IMR-90 (cell line): ENCODE measurements at regions not wholly inside any gene's neighbourhood (a gene's known extent, or its start where the extent isn't known, plus 50 kb on each side); places are given as distances from the start of the nearest gene placed in this dataset.

Experiments
- ATAC-seq: fragments of 200-7000 bp; cut with Tn5 transposase; 2 replicates; pipeline ENCODE4 v1.9.1; 2020; ENCODE audit warnings: low read depth, mild to moderate bottlenecking, moderate library complexity
- BruUV-seq: library from RNA; stranded (reverse); fragments of 400-500 nt; replicated peaks from 2 replicates; lab custom pipeline; 2021; lab: Mats Ljungman, UMichigan
- CTCF ChIA-PET: fragments of 300-600 bp; formaldehyde crosslinking; extraction: SDS; loops from one replicate; lab custom pipeline; 2021; ENCODE audit warnings: antibody characterized with exemption; lab: Yijun Ruan, JAX
- POLR2A ChIA-PET: fragments of 300-600 bp; sonication (Branson Sonifier 250); formaldehyde crosslinking; loops from one replicate; lab custom pipeline; 2022; ENCODE audit warnings: antibody characterized with exemption; ENCODE audit not compliant: unreplicated experiment; lab: Charles Lee
- DNase-seq: peaks from one replicate; pipeline ENCODE4 v3.0.0; 2013
- H2AFZ ChIP-seq: replicated peaks from 2 replicates; pipeline ENCODE3; 2013; ENCODE audit warnings: low read length, mild to moderate bottlenecking; ENCODE audit not compliant: poor library complexity
- H2AK5ac ChIP-seq: 2 replicates; pipeline ENCODE4 v1.6.1; 2013; ENCODE audit warnings: low read depth, low read length, inconsistent platforms
- H2AK9ac ChIP-seq: replicated peaks from 2 replicates; pipeline ENCODE3; 2013; ENCODE audit warnings: mild to moderate bottlenecking, low read depth, low read length, moderate library complexity; ENCODE audit not compliant: poor library complexity
- H2BK120ac ChIP-seq: 2 replicates; pipeline ENCODE4 v1.6.1; 2013; ENCODE audit warnings: low read depth, low read length, inconsistent platforms
- H2BK15ac ChIP-seq: 3 replicates; pipeline ENCODE4 v1.6.1; 2013; ENCODE audit warnings: low read depth, low read length, inconsistent platforms
- H2BK20ac ChIP-seq: 2 replicates; pipeline ENCODE4 v1.6.1; 2013; ENCODE audit warnings: low read depth, mild to moderate bottlenecking, inconsistent platforms, low read length, moderate library complexity
- H2BK5ac ChIP-seq: 2 replicates; pipeline ENCODE4 v1.6.1; 2013; ENCODE audit warnings: mild to moderate bottlenecking, low read depth, low read length, inconsistent platforms; ENCODE audit not compliant: poor library complexity, severe bottlenecking
- H3K14ac ChIP-seq: replicated peaks from 2 replicates; pipeline ENCODE4 v1.6.1; 2013; ENCODE audit warnings: low read depth, low read length, inconsistent platforms
- H3K18ac ChIP-seq: 2 replicates; pipeline ENCODE4 v1.6.1; 2013; ENCODE audit warnings: low read depth, low read length, control low read depth
- H3K23ac ChIP-seq: 2 replicates; pipeline ENCODE4 v1.6.1; 2013; ENCODE audit warnings: low read depth, low read length, inconsistent platforms
- H3K27ac ChIP-seq: 2 replicates; pipeline ENCODE4 v1.5.1; 2013; ENCODE audit warnings: mild to moderate bottlenecking, control low read depth, low read length; ENCODE audit not compliant: insufficient read depth
- H3K27me3 ChIP-seq: 2 replicates; pipeline ENCODE4 v1.6.1; 2013; ENCODE audit warnings: low read length; ENCODE audit not compliant: control insufficient read depth, insufficient read depth
- H3K36me3 ChIP-seq: 2 replicates; pipeline ENCODE4 v1.6.1; 2013; ENCODE audit warnings: low read length, mixed read lengths; ENCODE audit not compliant: control insufficient read depth, insufficient read depth
- H3K4ac ChIP-seq: 2 replicates; pipeline ENCODE4 v1.6.1; 2013; ENCODE audit warnings: low read depth, low read length, inconsistent platforms
- H3K4me1 ChIP-seq: 2 replicates; pipeline ENCODE4 v1.6.1; 2013; ENCODE audit warnings: low read length, mixed read lengths; ENCODE audit not compliant: control insufficient read depth, insufficient read depth
- H3K4me2 ChIP-seq: 2 replicates; pipeline ENCODE4 v1.6.1; 2013; ENCODE audit warnings: low read depth, mild to moderate bottlenecking, control low read depth, low read length, moderate library complexity
- H3K4me3 ChIP-seq: 2 replicates; pipeline ENCODE4 v1.5.1; 2013; ENCODE audit warnings: low read depth, mild to moderate bottlenecking, control low read depth, low read length, moderate library complexity; ENCODE audit not compliant: insufficient read depth
- H3K56ac ChIP-seq: 2 replicates; pipeline ENCODE4 v1.6.1; 2013; ENCODE audit warnings: low read length, inconsistent platforms; ENCODE audit not compliant: insufficient read depth; ENCODE audit errors: extremely low read depth
- H3K79me1 ChIP-seq, 2 experiments: 2 replicates each; pipeline ENCODE4 v1.6.1; 2013; ENCODE audit warnings: low read length in 2 of 2, inconsistent platforms in 1 of 2, low read depth in 1 of 2
- H3K9ac ChIP-seq: 2 replicates; pipeline ENCODE4 v1.6.1; 2013; ENCODE audit warnings: low read depth, low read length, control low read depth
- H3K9me1 ChIP-seq: 2 replicates; pipeline ENCODE4 v1.6.1; 2013; ENCODE audit warnings: low read length, inconsistent platforms; ENCODE audit not compliant: insufficient read depth
- H3K9me3 ChIP-seq: 2 replicates; pipeline ENCODE4 v1.6.1; 2013; ENCODE audit warnings: low read length; ENCODE audit not compliant: control insufficient read depth, insufficient read depth
- H4K20me1 ChIP-seq: 2 replicates; pipeline ENCODE4 v1.6.1; 2013; ENCODE audit warnings: low read length, inconsistent platforms; ENCODE audit not compliant: insufficient read depth
- H4K5ac ChIP-seq: 2 replicates; pipeline ENCODE4 v1.6.1; 2013; ENCODE audit warnings: mild to moderate bottlenecking, low read depth, low read length, control low read depth
- H4K8ac ChIP-seq, 2 experiments: 2 replicates each; pipeline ENCODE4 v1.6.1; 2013; ENCODE audit warnings: low read depth in 2 of 2, low read length in 2 of 2, control low read depth in 1 of 2, inconsistent platforms in 1 of 2
- H4K91ac ChIP-seq: 2 replicates; pipeline ENCODE4 v1.6.1; 2013; ENCODE audit warnings: low read depth, low read length, inconsistent platforms; ENCODE audit not compliant: insufficient read depth
- BHLHE40 ChIP-seq: fragments of 150-350 bp; IDR thresholded peaks from 2 replicates; pipeline ENCODE4 v1.6.1; 2016; ENCODE audit warnings: mild to moderate bottlenecking, low read depth, low read length
- CEBPB ChIP-seq: IDR thresholded peaks from 2 replicates; pipeline ENCODE4 v1.6.1; 2012; ENCODE audit warnings: low read depth, low read length, improper control_type of control experiment
- CHD1 ChIP-seq: IDR thresholded peaks from 2 replicates; pipeline ENCODE4 v1.6.1; 2012; ENCODE audit warnings: low read depth, low read length, improper control_type of control experiment
- FOS ChIP-seq: fragments of 150-350 bp; IDR thresholded peaks from 2 replicates; pipeline ENCODE4 v1.6.1; 2016; ENCODE audit warnings: low read depth, low read length
- MAFK ChIP-seq: IDR thresholded peaks from 2 replicates; pipeline ENCODE4 v1.6.1; 2012; ENCODE audit warnings: low read depth, low read length, improper control_type of control experiment
- MAZ ChIP-seq: IDR thresholded peaks from 2 replicates; pipeline ENCODE4 v1.6.1; 2012; ENCODE audit warnings: low read depth, mild to moderate bottlenecking, low read length, improper control_type of control experiment, moderate library complexity, borderline replicate concordance
- MXI1 ChIP-seq: IDR thresholded peaks from 2 replicates; pipeline ENCODE4 v1.6.1; 2012; ENCODE audit warnings: low read depth, mild to moderate bottlenecking, low read length, moderate library complexity, borderline replicate concordance
- NFE2L2 ChIP-seq: fragments of 150-350 bp; IDR thresholded peaks from 2 replicates; pipeline ENCODE4 v1.6.1; 2016; ENCODE audit warnings: low read depth, mild to moderate bottlenecking, low read length
- POLR2A ChIP-seq: IDR thresholded peaks from 2 replicates; pipeline ENCODE4 v1.6.1; 2012; ENCODE audit warnings: mild to moderate bottlenecking, low read depth, low read length
- RAD21 ChIP-seq: IDR thresholded peaks from 2 replicates; pipeline ENCODE4 v1.6.1; 2012; ENCODE audit warnings: low read length, improper control_type of control experiment
- RCOR1 ChIP-seq: IDR thresholded peaks from 2 replicates; pipeline ENCODE4 v1.6.1; 2012; ENCODE audit warnings: mild to moderate bottlenecking, low read length, improper control_type of control experiment; ENCODE audit not compliant: insufficient replicate concordance
- RFX5 ChIP-seq: IDR thresholded peaks from 2 replicates; pipeline ENCODE4 v1.8.0; 2012; ENCODE audit warnings: low read depth, mild to moderate bottlenecking, low read length, moderate library complexity
- SMC3 ChIP-seq: fragments of 150-350 bp; IDR thresholded peaks from 2 replicates; pipeline ENCODE4 v1.6.1; 2016; ENCODE audit warnings: low read depth, mild to moderate bottlenecking, antibody characterized with exemption, low read length, moderate library complexity
- USF2 ChIP-seq: fragments of 150-350 bp; IDR thresholded peaks from 2 replicates; pipeline ENCODE4 v1.6.1; 2017; ENCODE audit warnings: mild to moderate bottlenecking, antibody characterized with exemption, low read length, low read depth
- WGBS, 2 experiments: methylation state at CpG; one replicate each; pipeline versions ENCODE4 v1.1.5 to v1.1.7; 2013; ENCODE audit warnings: missing lambda C conversion rate in 2 of 2; ENCODE audit not compliant: insufficient read length in 1 of 2; ENCODE audit errors: extremely low coverage in 2 of 2; 5-methylcytosine and 5-hydroxymethylcytosine counted together
- dilution Hi-C: fragments of 300-500 bp; cut with HindIII; formaldehyde crosslinking; loops from one replicate; pipeline ENCODE4 v1.14.3; 2018; ENCODE audit warnings: low sequenced_read_pairs; ENCODE audit not compliant: unreplicated experiment
- in situ Hi-C: fragments of 300-500 bp; cut with MboI; formaldehyde crosslinking; loops from 3 replicates; pipeline ENCODE4 v1.14.3; 2019; ENCODE audit warnings: low sequenced_read_pairs, inconsistent platforms, mixed read lengths
- intact Hi-C: fragments of 100-400 bp; cut with micrococcal nuclease; formaldehyde crosslinking; loops from 2 replicates; pipeline ENCODE4 v1.10.0; 2022
- TF ChIP-seq, protein P1 (sequence below): conservative IDR thresholded peaks from 2 replicates; pipeline ENCODE4 v1.5.1; 2012; ENCODE audit warnings: mild to moderate bottlenecking, low read depth, low read length, improper control_type of control experiment
- TF ChIP-seq, protein P2 (sequence below): fragments of 150-350 bp; IDR thresholded peaks from 2 replicates; pipeline ENCODE4 v1.6.1; 2016; ENCODE audit warnings: low read depth, mild to moderate bottlenecking, low read length, moderate library complexity, borderline replicate concordance

GRCh38 chr7:17396692-17397091 lies 98.2 kb downstream of the AHR start:
- Histone ChIP-seq H3K23ac (no peak overlapping the region), H3K56ac (no peak overlapping the region), H3K4me2 (no peak overlapping the region), H3K14ac (no peak overlapping the region), H2BK5ac (no peak overlapping the region), H2AFZ (no peak overlapping the region), H3K27me3 (no peaks in the 10 kb centered on the region), H2BK15ac (no peak overlapping the region), H3K9me1 (no peaks in the 10 kb centered on the region), H3K79me1 (no peaks in the 10 kb centered on the region), H3K4ac (no peak overlapping the region), H4K91ac (no peak overlapping the region), H2AK5ac (no peak overlapping the region), H3K4me1 (no peaks in the 10 kb centered on the region), H2BK20ac (no peak overlapping the region), H4K20me1 (no peaks in the 10 kb centered on the region), H3K9me3 (peaks cover 6% of the 10 kb centered on the region), H3K9ac (no peak overlapping the region), H3K27ac (no peak overlapping the region), H2BK120ac (no peak overlapping the region), H3K18ac (no peak overlapping the region), H2AK9ac (no peak overlapping the region), H4K8ac (no peak overlapping the region), H4K5ac (no peak overlapping the region), H3K4me3 (no peak overlapping the region), H3K36me3 (no peaks in the 10 kb centered on the region)
- POLR2A ChIA-PET = no interaction called here
- in situ Hi-C loops = no loop called here
- DNase-seq (no peak), ATAC-seq (no peak)
- no peak for TF ChIP-seq CEBPB
- no peak for TF ChIP-seq MXI1
- no peak for TF ChIP-seq MAFK
- TF ChIP-seq MAZ = no peak
- TF ChIP-seq BHLHE40 = no peak
- TF ChIP-seq, protein P1, sequence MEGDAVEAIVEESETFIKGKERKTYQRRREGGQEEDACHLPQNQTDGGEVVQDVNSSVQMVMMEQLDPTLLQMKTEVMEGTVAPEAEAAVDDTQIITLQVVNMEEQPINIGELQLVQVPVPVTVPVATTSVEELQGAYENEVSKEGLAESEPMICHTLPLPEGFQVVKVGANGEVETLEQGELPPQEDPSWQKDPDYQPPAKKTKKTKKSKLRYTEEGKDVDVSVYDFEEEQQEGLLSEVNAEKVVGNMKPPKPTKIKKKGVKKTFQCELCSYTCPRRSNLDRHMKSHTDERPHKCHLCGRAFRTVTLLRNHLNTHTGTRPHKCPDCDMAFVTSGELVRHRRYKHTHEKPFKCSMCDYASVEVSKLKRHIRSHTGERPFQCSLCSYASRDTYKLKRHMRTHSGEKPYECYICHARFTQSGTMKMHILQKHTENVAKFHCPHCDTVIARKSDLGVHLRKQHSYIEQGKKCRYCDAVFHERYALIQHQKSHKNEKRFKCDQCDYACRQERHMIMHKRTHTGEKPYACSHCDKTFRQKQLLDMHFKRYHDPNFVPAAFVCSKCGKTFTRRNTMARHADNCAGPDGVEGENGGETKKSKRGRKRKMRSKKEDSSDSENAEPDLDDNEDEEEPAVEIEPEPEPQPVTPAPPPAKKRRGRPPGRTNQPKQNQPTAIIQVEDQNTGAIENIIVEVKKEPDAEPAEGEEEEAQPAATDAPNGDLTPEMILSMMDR = no peak
- TF ChIP-seq NFE2L2 = no peak
- no peak for TF ChIP-seq RFX5
- TF ChIP-seq, protein P2, sequence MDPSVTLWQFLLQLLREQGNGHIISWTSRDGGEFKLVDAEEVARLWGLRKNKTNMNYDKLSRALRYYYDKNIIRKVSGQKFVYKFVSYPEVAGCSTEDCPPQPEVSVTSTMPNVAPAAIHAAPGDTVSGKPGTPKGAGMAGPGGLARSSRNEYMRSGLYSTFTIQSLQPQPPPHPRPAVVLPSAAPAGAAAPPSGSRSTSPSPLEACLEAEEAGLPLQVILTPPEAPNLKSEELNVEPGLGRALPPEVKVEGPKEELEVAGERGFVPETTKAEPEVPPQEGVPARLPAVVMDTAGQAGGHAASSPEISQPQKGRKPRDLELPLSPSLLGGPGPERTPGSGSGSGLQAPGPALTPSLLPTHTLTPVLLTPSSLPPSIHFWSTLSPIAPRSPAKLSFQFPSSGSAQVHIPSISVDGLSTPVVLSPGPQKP = no peak
- TF ChIP-seq CHD1 = no peak
- TF ChIP-seq FOS = no peak
- no peak for TF ChIP-seq SMC3
- TF ChIP-seq RCOR1 = no peak
- no peak for TF ChIP-seq USF2
- no peak for TF ChIP-seq RAD21
- no peak for TF ChIP-seq POLR2A
- BruUV-seq = no TSS peak
- dilution Hi-C loops = no loop called here
- WGBS, 2 experiments = no CpG with 5 or more reads among the region's 2 CpGs
- CTCF ChIA-PET = no interaction called here
- intact Hi-C loops = no loop called here
